CD4-positive, alpha-beta T cell treated with Interleukin-15 for 1 hour (primary cell): ENCODE measurements at regions not wholly inside any gene's neighbourhood (a gene's known extent, or its start where the extent isn't known, plus 50 kb on each side); places are given as distances from the start of the nearest gene placed in this dataset.

ENCODE experiments used
- DNase-seq: peaks from one replicate; pipeline ENCODE4 v3.0.0-alpha.2; 2020

GRCh38 chr6:163630991-163631390 is 216.5 kb downstream of the QKI start:
- no peak for DNase-seq

GRCh38 chr6:163630572-163630971 is 216.1 kb downstream of the QKI start:
- DNase-seq = no peak

- DNase-seq = no peak
Measured at GRCh38 chr6:163630096-163630495, 215.6 kb downstream of the QKI start.
